ENCODE measurements at regions not wholly inside any gene's neighbourhood (a gene's known extent, or its start where the extent isn't known, plus 50 kb on each side); places are given as distances from the start of the nearest gene placed in this dataset.
"Not testable (repeated sequence)": the region's sequence is repeated elsewhere in the genome, so short reads cannot be mapped to it uniquely, and the experiment has no call there.

DNA sequence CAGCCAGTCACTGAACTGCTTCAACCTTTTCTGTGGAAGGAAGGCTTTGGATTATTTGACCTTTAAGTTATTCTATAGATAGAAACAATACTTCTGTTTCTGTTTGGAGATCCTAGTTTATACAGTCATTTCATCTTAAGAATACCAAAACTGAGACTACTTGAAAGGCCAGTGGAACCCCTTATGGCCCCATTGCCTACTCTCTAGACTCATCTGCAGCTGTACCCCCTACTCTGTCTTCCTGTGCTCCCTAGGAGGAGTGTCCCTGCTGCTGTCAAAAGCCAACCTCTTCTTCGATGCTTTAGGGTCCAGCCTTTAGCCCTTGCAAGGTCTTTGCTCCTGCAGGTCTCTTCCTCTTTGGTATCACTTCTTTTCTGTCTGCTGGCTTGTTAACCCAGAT is 169.6 kb downstream of the EDEM1 start:
- no peak for DNase-seq (ENCODE audit: low read depth)

DNA sequence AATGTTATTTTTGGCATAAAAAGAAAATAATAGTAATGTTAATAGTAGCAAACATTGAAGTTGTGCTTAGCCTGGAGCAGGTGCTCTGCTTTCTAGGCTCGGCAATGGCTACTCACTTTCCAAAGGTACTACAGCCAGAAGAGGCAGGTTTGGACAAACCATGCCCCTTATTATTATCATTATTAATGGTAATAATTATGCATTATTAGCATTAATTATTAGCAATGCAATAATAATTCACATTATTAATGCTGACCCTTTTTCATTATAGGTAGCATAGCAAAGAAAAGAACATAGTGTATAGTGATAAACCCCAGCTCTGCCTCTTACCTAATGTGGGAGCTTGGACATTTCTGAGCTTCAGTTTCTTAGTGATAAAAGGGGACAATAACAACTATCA is 171.4 kb downstream of the EDEM1 start:
- no peak for DNase-seq (ENCODE audit: low read depth)

DNA sequence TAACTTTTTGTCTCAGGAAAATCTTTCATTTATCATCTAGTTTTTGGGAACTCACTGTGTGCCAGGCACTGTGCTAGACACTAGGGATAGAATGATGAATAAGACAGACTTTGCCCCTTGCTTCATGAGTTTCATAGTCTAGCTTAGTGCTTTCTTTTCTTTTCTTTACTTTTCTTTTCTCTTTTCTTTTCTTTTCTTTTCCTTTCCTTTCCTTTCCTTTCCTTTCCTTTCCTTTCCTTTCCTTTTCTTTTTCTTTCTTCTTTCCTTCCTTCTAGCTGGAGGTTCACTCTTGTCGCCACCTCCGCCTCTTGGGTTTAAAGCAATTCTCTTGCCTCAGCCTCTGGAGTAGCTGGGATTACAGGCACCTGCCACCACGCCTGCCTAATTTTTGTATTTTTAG is 172.9 kb downstream of the EDEM1 start:
- DNase-seq (ENCODE audit: low read depth): no peak

DNA sequence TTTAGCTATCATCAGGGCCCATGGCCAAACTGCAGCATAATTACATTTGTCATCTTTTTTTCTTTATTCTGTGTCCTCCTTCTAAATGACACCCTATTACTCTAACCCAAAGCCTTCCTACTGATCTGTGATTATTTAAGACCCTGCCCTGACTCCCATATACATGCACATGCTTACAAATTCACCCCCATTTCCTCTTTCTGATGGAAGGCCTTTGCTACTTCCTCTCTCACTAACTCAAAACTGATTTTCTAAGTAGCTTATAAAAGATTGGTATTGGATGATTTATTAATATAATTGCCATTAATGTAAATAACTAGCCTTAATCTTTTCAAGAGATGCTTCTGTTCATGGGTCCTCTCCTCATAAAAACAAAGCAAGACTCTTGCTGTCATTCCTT is 179.2 kb downstream of the EDEM1 start:
- no peak for DNase-seq (ENCODE audit: low read depth)

DNA sequence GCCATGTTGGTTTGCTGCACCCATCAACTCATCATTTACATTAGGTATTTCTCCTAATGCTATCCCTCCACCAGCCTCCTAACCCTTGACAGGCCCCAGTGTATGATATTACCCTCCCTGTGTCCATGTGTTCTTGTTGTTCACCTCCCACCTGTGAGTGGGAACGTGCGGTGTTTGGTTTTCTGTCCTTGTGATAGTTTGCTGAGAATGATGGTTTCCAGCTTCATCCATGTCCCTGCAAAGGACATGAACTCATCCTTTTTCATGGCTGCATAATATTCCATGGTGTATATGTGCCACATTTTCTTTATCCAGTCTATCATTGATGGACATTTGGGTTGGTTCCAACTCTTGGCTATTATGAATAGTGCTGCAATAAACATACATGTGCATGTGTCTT is 184.0 kb downstream of the EDEM1 start:
- DNase-seq (ENCODE audit: low read depth): not testable (repeated sequence)

DNA sequence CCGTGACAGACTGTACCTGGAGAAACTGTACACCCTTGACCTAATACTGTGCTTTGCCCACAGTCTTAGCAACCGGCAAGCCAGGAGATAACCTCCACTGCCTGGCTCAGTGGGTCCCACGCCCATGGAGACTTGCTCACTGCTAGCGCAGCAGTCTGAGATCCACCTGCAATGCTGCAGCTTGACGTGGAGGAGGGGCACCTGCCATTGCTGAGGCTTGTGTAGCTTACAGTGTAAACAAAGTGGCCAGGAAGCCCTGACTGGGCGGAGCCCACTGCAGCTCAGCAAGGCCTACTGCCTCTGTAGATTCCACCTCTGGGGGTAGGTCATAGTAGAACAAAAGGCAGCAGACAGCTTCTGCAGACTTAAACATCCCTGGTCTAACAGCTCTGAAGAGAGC is 189.3 kb downstream of the EDEM1 start:
- DNase-seq (ENCODE audit: low read depth): no peak

DNA sequence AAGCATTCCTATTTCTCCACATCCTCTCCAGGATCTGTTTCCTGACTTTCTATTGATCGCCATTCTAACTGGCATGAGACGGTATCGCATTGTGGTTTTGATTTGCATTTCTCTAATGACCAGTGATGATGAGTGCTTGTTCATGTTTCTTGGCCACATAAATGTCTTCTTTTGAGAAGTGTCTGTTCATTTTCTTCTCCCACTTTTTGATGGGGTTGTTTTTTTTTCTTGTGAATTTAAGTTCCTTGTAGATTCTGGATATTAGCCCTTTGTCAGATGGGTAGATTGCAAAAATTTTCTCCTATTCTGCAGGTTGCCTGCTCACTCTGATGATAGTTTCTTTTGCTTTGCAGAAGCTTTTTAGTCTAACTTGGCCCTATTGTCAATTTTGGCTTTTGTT is 191.8 kb downstream of the EDEM1 start:
- not testable (repeated sequence) for DNase-seq (ENCODE audit: low read depth)

DNA sequence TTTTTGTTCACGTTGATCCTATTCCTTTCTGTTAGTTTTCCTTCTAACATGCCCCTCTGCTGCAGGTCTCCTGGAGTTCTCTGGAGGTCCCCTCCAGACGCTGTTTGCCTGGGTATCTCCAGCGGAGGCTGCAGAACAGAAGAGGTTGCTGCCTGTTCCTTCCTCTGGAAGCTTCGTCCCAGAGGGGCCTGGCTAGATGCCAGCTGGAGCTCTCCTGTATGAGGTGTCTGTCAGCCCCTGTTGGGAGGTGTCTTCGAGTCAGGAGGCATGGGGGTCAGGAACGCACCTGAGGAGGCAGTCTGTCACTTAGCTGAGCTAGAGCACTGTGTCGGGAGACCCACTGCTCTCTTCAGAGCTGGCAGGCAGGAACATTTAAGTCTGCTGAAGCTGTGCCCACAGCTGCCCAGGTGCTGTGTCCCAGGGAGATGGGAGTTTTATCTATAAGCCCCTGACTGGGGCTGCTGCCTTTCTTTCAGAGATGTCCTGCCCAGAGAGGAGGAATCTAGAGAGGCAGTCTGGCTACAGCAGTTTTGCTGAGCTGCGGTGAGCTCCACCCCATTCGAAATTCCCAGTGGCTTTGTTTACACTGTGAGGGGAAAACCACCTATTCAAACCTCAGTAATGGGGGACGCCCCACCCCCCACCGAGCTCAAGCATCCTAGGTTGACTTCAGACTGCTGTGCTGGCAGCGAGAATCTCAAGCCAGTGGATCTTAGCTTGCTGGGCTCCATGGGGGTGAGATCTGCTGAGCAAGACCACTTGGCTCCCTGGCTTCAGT is 196.2 kb downstream of the EDEM1 start:
- not testable (repeated sequence) for DNase-seq (ENCODE audit: low read depth)

DNA sequence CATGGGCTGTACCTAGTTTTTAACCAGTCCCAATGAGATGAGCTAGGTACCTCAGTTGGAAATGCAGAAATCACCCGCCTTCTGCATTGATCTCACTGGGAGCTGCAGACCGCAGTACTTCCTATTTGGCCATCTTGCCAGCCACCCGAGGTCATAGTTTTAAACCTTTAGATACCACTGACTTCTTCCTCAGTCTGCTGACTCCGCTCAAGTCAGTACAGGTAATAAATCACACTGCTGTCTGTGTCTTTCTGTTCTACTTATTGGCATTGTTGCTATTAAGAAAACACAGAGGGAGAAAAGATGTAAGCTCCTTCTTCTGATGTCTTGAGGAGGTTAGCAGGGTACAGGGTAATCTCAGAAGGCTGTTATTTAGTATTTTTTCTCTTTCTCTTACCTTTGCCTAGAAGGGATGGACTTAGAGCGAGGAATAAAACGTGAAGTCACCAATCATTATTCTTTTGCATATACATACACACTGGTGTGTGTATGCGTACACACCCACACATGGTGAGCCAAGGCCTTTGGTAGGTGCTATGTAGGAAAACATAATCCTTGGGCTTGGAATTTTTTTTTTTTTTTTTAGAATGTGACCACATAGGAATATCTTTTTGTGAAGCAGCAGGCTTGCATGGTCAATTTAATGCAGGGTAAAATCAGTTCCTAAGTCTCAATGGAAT is 197.2 kb downstream of the EDEM1 start:
- DNase-seq (ENCODE audit: low read depth): no peak

DNA sequence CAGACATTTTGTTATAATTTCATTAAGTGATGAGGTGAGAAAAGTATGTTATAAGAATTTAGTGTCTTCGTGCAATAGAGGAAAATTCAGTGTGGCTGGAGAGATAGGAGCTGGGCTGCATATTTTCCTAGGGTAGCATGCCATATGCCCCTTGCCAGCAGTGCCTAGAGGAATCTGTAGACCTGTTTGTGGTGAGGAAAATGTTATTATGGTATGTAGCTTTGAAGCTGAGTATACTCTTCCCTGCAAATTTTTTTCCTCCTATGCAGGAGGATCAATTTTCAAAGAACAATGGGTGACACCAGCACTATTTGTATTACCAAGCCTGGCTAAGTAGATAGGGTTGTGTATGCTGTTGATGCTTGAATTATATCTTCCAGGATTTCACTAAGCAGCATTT is 200.6 kb downstream of the EDEM1 start:
- no peak for DNase-seq (ENCODE audit: low read depth)

DNA sequence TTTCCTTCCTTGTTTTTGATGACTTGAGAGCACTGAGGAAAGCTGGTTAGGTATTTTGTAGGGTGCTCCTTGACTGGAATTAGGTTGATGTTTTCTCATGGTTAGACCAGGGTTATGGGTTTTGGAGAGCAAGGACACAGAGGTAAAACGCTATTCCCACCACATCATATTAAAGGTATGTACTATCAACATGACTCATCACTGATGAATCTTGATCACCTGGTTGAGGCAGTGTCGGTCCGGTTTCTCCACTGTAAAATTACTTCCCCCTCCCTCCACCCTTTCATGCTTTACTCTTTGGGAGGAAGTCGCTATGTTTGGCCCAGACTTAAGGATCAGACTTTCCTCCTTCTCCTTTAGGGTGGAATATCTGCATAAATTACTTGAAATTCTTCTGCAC is 201.6 kb downstream of the EDEM1 start:
- DNase-seq (ENCODE audit: low read depth): no peak

DNA sequence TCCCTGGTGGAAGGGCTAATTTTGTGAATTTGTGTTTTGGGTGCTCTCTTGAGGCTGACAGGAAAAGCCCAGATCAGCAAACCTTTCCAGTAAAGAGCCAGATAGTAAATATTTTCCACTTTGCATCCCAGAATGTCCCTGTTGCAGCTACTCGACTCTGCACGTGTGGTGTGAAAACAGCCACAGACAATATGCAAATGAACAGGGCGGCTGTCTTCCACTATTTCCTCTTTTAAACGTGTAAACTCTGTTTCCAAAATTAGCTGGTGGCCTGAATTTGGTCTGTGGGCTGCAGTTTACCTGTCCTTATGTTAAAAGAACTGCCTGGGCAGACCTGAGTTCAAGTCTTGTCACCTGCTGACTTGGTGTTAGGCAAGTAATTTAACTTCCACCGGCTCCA is 202.7 kb downstream of the EDEM1 start:
- DNase-seq (ENCODE audit: low read depth): no peak

DNA sequence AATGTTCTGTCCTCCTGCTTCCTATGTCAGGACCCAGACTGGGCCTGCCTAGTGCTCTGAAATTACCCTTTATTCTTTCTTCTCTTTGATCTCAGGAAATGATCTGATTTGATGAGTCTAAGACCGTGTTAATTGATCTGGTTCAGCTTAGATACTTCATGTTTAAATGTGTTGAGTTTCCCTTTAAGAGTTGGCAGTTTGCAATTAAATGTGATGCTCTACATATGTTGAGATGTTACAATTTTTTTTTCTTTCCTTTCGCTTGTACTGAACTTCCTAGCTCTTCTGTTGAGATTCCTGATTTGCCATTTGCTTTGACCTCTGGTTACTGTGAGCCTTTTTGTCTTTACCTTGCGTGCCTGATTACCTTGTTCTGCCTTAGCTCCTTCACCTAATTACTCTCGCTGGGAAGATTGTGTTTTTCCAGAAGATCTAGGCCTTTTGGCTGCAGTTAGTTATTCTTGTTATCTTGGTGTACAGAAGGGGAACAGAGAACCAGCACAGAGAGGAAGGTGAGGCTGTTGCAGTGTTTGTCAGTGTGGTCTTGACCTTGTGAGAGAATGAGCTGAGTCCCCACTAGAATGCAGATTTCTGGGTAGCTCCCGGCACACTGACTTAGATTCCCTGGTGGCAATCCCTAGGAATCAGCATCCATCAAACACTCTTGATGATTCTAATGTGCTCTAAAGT is 203.6 kb downstream of the EDEM1 start:
- DNase-seq (ENCODE audit: low read depth): no peak

DNA sequence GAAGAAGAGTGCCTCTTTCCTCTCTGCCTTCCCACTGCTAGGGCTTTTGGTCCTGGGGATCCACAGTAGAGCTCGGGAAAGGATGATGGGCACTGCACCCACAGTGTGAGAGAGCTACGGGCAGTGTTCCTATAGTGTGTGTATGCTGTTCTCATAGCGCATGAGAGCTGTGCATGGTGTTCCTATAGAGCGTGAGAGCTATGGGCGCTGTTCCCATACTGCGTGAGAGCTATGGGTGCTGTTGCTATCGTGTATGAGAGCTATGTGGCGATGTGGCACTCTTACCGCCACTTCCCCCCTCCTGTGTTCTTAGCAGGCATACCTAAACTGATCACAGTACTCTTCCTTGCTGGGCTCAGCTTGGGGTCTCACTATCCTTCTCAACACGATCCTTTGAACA is 213.5 kb downstream of the EDEM1 start:
- no peak for DNase-seq (ENCODE audit: low read depth)

DNA sequence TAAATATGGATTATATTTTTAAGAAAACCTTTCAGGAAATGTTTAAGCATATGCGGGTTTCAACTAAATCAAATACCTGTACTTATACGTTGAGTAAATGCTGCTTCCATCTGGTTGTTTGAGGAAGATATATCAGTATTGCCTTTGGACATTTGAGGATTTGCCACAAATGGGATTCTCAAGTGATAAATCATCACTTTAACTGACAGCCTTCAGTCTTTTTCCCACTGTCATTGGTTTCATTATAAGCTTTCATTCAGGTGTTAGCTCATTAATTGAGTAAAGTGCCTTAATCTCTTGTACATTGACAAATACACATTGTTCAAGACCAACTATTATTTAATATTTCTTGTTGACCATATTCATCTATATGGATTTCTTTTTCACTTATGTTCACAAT is 217.2 kb downstream of the EDEM1 start:
- no peak for DNase-seq (ENCODE audit: low read depth)

DNA sequence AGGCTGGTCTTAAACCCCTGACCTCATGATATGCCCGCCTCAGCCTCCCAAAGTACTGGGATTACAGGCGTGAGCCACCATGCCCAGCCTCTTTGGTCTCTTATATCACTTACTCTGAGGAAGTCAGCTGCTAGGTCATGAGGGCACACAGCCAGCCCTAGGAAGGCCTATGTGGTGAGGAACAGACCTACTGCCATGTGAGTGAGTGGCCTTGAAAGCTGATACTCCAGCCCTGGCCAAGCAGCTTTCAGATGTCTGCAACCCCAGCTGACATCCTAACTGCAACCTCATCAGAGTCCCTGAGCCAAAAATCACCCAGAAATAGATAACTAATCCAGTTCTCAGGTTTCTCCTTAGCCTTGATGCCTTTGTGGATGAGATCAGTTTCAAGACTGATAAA is 224.3 kb downstream of the EDEM1 start:
- DNase-seq (ENCODE audit: low read depth): no peak

DNA sequence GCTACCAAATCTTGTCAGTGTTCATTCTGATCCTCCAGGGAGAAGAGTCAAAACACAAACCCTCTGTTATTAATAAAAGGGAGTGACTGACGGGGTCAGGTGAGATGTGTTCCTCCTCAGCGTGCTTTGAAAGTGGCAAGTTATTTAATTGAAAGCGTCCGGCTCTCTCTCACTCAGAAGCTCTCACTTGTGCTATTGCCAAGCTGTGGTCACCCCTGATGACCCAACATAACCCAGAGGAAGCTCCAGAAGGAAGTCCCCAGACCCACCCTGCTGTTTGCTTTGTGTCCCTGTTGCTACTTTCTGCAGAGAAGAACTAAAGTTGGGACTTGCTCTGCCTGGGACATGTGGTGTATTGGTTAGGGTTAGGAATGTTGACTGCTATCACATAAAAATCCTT is 235.6 kb downstream of the EDEM1 start:
- no peak for DNase-seq (ENCODE audit: low read depth)

DNA sequence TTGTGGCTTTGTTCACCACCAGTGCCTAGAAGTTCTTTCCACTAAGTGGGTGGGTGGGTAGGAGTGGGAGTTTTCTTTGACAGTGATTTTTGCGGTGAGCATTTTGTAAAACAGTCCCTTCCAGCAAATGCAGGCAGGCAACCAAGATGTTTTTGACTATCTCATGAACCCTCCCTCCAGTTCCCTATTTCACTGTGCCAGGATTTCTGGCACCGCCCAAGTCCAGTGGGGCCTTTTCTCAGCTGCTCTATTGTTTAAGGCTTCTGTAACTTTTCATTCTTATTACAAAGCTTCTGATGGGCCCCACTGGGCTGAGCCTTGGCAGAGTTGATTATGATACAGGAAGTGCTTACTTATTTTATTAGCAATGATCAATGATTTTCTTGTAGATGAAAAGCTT is 236.0 kb downstream of the EDEM1 start:
- no peak for DNase-seq (ENCODE audit: low read depth)

DNA sequence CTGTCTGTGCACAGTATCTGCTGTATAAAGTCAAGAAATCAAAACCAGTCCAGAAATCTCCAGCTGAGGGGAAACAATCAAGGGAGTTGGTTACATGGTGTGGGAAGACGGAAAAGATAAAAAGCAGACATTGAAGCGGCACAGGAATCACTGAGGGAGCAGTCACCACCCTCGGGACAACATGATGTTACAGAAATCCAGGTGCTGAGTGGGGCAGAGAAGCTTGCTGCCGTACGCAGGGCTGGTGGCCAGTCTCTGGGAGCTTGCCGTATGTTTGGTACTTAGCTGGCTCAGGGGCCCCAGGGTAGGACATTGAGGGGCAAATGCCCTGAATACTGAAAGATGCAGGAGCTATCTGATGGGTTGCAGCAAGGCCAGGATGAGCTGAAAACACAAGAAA is 237.9 kb downstream of the EDEM1 start:
- DNase-seq (ENCODE audit: low read depth): no peak

DNA sequence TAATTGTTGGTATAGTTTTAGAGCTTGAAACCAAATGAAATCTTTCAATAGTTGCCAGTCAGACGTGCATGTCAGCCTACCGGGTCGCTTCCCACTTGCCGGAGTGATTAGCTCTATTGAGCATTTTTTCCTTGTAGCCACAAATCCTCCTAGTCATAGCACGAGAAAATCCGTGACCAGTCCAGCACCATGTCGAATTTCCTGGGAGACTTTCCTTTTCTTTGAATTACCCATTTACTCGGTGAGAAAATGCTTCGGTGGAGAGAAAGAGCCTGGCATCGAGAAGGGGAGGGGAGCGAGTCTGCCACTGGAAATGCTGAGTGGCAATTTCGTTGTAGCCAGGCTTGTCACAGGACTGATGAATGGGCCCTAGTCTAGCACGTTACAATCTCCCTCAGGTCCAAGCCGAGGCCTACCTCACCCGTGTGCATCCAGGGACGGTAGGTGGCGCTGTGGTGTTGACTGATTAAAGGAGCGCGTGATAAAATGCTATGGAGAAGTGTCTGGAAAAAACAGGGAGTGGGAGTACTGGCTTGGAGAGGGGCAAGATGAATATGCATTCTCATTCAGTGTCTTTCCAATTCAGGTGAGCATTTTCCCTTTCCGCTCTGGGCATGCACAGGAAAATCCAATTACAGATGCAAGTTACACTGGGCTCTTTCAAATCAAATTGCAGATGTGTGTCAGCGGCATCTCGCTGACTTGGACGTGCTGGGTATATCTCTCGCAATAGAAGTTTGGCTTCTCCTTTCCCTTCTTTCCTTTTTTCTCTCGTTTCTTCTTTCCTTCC is 238.8 kb downstream of the EDEM1 start:
- DNase-seq (ENCODE audit: low read depth): no peak

DNA sequence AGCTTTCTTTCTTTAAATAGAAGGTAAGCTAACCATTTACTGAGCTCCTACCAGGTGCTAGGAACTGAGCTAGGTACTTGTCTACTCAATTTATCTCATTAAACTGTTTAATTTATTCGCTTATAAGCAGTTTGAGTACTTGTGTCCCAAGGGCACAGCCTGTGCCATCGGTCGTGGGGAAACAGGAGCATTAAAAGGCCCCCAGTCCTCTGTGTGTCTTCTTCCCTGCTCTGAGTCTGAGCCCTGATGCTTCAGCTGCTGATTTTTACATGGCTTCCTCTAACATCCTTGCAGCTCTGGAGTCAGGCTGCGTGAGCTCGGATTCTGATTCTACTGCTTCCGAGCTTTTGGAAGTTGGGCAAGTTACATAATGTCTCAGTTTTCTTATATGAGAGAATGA is 239.5 kb downstream of the EDEM1 start:
- no peak for DNase-seq (ENCODE audit: low read depth)

DNA sequence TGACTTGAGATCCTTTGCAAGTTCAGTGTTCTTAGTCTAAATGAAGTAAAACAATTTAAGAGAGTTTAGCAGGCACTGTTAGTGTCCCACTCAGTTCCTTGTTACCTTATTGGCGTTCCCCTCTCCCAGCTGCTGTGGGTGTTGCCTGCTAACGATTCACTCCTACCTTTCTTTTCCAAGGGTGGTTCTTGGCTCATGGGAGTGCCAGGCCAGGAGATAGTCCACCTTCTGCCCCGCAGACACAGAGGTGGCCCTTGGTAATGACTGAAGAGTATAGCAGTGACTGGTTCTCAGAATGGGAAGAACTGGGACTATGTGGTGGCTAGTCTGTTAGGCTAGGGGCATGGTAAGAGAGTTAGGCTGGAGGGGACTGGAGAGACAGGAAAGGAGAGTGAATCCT is 240.4 kb downstream of the EDEM1 start:
- DNase-seq (ENCODE audit: low read depth): no peak

All from CMK (cell line).